ENCODE measurements at regions not wholly inside any gene's neighbourhood (a gene's known extent, or its start where the extent isn't known, plus 50 kb on each side); places are given as distances from the start of the nearest gene placed in this dataset.
A peak's percentile ranks its signal among the peaks of the same experiment; 100 is the strongest.
"Not testable (repeated sequence)": the region's sequence is repeated elsewhere in the genome, so short reads cannot be mapped to it uniquely, and the experiment has no call there.

- no peak for DNase-seq
Observed at GRCh38 chr20:19874040-19874727, 116.1 kb downstream of the RIN2 start.

GRCh38 chr20:19875376-19876221 is 117.5 kb downstream of the RIN2 start:
- no peak for DNase-seq

GRCh38 chr20:19876828-19877460 is 118.9 kb downstream of the RIN2 start:
- no peak for DNase-seq

- DNase-seq, result not testable (repeated sequence)
Observed at GRCh38 chr20:19879874-19880255, 121.8 kb downstream of the RIN2 start.

- no peak for DNase-seq
Observed at GRCh38 chr20:19880256-19881079, 122.4 kb downstream of the RIN2 start.

GRCh38 chr20:19881080-19881840 is 123.2 kb downstream of the RIN2 start:
- no peak for DNase-seq

- no peak for DNase-seq
Observed at GRCh38 chr20:19881990-19882389, 123.9 kb downstream of the RIN2 start.

- no peak for DNase-seq
Observed at GRCh38 chr20:19882446-19882845, 124.4 kb downstream of the RIN2 start.

- DNase-seq, result no peak
Observed at GRCh38 chr20:19883501-19883900, 125.4 kb downstream of the RIN2 start.

- DNase-seq, result no peak
Observed at GRCh38 chr20:19885594-19885938, 127.5 kb downstream of the RIN2 start.

GRCh38 chr20:19885939-19886660 is 128.0 kb downstream of the RIN2 start:
- peak in 1 of 2 donors; percentile 62 for DNase-seq

GRCh38 chr20:19886661-19887288 is 128.7 kb downstream of the RIN2 start:
- DNase-seq, result peak; percentile 15 to 33

GRCh38 chr20:19887556-19888268 is 129.4 kb upstream of the NAA20 start:
- DNase-seq, result peak in 1 of 2 donors; percentile 51

- DNase-seq, result peak; percentile 35 to 51
Observed at GRCh38 chr20:19888269-19888671, 128.9 kb upstream of the NAA20 start.

GRCh38 chr20:19889011-19889953 is 127.9 kb upstream of the NAA20 start:
- peak; percentile 52 to 64 for DNase-seq

- DNase-seq, result no peak
Observed at GRCh38 chr20:19890445-19891051, 126.6 kb upstream of the NAA20 start.

- no peak for DNase-seq
Observed at GRCh38 chr20:19893356-19893755, 123.8 kb upstream of the NAA20 start.

GRCh38 chr20:19895761-19896160 is 121.4 kb upstream of the NAA20 start:
- no peak for DNase-seq

- DNase-seq, result no peak
Observed at GRCh38 chr20:19897891-19898290, 119.3 kb upstream of the NAA20 start.
